Pancreas (tissue), 10 donors: ENCODE measurements at regions not wholly inside any gene's neighbourhood (a gene's known extent, or its start where the extent isn't known, plus 50 kb on each side); places are given as distances from the start of the nearest gene placed in this dataset.

Source experiments
- ATAC-seq, 4 donors: fragments of 200-7000 bp; cut with Tn5 transposase; one replicate each; pipeline versions ENCODE4 v1.8.0 to v1.9.1; 2020; ENCODE audit warnings: mild to moderate bottlenecking in 4 of 4, moderate library complexity in 4 of 4
- DNase-seq, 6 donors: peaks; one replicate each; pipeline ENCODE4 v3.0.0-alpha.2; 2020
- FAIRE-seq: peaks from 2 replicates; lab custom pipeline; 2012; peaks lifted over from hg19 to GRCh38; lab: Jason Lieb, UNC
- H3K27ac ChIP-seq, 4 donors: fragments of 200-600 bp; sonication (generic); 1 replicate in 3 of 4; 2 replicates in 1 of 4; pipeline versions ENCODE4 v1.5.0 to v1.8.0; 2020
- H3K27me3 ChIP-seq, 4 donors: fragments of 200-600 bp; one replicate each; pipeline ENCODE4 v1.8.0; 2021
- H3K36me3 ChIP-seq, 3 donors: fragments of 200-600 bp; sonication (generic) in 1 of 3; one replicate each; pipeline versions ENCODE4 v1.5.0 to v1.8.0; 2020 to 2021
- H3K4me1 ChIP-seq, 3 donors: fragments of 200-600 bp; one replicate each; pipeline ENCODE4 v1.8.0; 2021
- H3K4me3 ChIP-seq, 4 donors: fragments of 200-600 bp; sonication (generic) in 2 of 4; one replicate each; pipeline versions ENCODE4 v1.5.0 to v1.8.0; 2020 to 2021
- H3K9me3 ChIP-seq, 4 donors: fragments of 200-600 bp; one replicate each; pipeline ENCODE4 v1.8.0; 2021
- WGBS, 2 donors: extraction: QIAGEN DNeasy Blood & Tissue Kit; methylation state at CpG; one replicate each; pipeline ENCODE4 v1.1.7; 2013; 5-methylcytosine and 5-hydroxymethylcytosine counted together
- intact Hi-C, 3 donors: fragments of 100-400 bp; cut with DNase I; formaldehyde crosslinking; loops; one replicate each; pipeline versions ENCODE4 v1.11.1 to v1.14.2; 2022
- TF ChIP-seq, protein P1 (sequence below), 4 donors: fragments of 200-600 bp; sonication (generic) in 3 of 4; IDR thresholded peaks; one replicate each; pipeline versions ENCODE4 v1.5.0 to v1.8.0; 2021; ENCODE audit warnings: antibody characterized with exemption in 4 of 4
- donor health status: healthy with polysubstance abuse.
- donor health status: DM: no; HTN: no; CAD: no; lungs with moderate emphysema.
- donor health status: DM: no; HTN: no; CAD: no.
- donor health status: control.
- donor health status: control.
- donor health status: Bipolar disorder and iron deficiency.
- donor health status: DM: yes; HTN: yes; CAD: no.
- donor health status: DM: no; HTN: no; CAD: no.
- donor health status: DM: no; HTN: no; CAD: no.
- donor health status: DM: yes; HTN: yes; CAD: no.

GRCh38 chr9:32234451-32234850 lies 150.0 kb upstream of the ACO1 start:
- Histone ChIP-seq H3K27ac (no peak overlapping the region), H3K9me3 (no peaks in the 10 kb centered on the region), H3K36me3 (no peaks in the 10 kb centered on the region), H3K27me3 (no peaks in the 10 kb centered on the region), H3K4me1 (no peaks in the 10 kb centered on the region), H3K4me3 (no peak overlapping the region)
- intact Hi-C loops = no loop called here
- TF ChIP-seq, protein P1, sequence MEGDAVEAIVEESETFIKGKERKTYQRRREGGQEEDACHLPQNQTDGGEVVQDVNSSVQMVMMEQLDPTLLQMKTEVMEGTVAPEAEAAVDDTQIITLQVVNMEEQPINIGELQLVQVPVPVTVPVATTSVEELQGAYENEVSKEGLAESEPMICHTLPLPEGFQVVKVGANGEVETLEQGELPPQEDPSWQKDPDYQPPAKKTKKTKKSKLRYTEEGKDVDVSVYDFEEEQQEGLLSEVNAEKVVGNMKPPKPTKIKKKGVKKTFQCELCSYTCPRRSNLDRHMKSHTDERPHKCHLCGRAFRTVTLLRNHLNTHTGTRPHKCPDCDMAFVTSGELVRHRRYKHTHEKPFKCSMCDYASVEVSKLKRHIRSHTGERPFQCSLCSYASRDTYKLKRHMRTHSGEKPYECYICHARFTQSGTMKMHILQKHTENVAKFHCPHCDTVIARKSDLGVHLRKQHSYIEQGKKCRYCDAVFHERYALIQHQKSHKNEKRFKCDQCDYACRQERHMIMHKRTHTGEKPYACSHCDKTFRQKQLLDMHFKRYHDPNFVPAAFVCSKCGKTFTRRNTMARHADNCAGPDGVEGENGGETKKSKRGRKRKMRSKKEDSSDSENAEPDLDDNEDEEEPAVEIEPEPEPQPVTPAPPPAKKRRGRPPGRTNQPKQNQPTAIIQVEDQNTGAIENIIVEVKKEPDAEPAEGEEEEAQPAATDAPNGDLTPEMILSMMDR (IDR thresholded peaks at IDR 0.05) = no peak
- FAIRE-seq (no peak), ATAC-seq (no peak), DNase-seq (no peak)
- 37 to 41% methylated on average over 2 of the region's 2 CpGs for WGBS, 2 donors

DNA sequence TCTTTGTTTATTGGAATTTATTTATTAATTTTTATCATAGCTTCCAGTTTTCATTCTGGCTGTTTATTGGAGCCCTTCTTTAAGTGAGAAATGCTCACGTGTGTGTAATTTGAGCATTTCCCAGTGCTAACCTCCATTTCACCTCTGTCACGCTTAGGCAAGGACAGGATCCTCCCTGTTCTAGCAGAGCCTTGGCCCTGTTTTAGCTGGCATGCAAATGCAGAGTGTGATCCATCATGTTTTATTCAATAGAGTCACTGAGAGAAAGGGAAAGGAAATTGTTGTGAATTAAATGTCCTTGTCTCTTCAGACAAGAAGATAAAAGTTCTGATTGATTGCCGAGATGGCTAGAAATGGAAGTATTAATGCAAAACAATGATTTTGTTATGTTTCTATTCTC lies 137.3 kb upstream of the ACO1 start:
- ATAC-seq (no peak), DNase-seq (no peak), FAIRE-seq (no peak)
- 35 to 42% methylated on average over 3 of the region's 3 CpGs for WGBS, 2 donors
- intact Hi-C loops = no loop called here
- Histone ChIP-seq H3K4me1 (no peaks in the 10 kb centered on the region), H3K27ac (no peak overlapping the region), H3K4me3 (no peak overlapping the region), H3K36me3 (no peaks in the 10 kb centered on the region), H3K27me3 (no peaks in the 10 kb centered on the region), H3K9me3 (no peaks in the 10 kb centered on the region)
- TF ChIP-seq, protein P1 (IDR thresholded peaks at IDR 0.05) = no peak

GRCh38 chr9:32248189-32248712 lies 136.2 kb upstream of the ACO1 start:
- Histone ChIP-seq H3K27me3 (no peaks in the 10 kb centered on the region), H3K4me1 (no peaks in the 10 kb centered on the region), H3K9me3 (no peaks in the 10 kb centered on the region), H3K36me3 (no peaks in the 10 kb centered on the region), H3K4me3 (no peak overlapping the region), H3K27ac (no peak overlapping the region)
- TF ChIP-seq, protein P1 (IDR thresholded peaks at IDR 0.05) = no peak
- no peak for ATAC-seq
- WGBS, 2 donors = 26 to 29% methylated on average over 2 of the region's 2 CpGs
- no peak for DNase-seq
- intact Hi-C loops = no loop called here
- FAIRE-seq = no peak

GRCh38 chr9:32251539-32251938 lies 132.9 kb upstream of the ACO1 start:
- TF ChIP-seq, protein P1 (IDR thresholded peaks at IDR 0.05) = peak; percentile 18 to 53 (median 40)
- peak; percentile 26 for FAIRE-seq
- no peaks in the 10 kb centered on the region for H3K27me3 ChIP-seq
- no peaks in the 10 kb centered on the region for H3K9me3 ChIP-seq
- ATAC-seq = peak; percentile 50 to 84 (median 78)
- H3K4me3 ChIP-seq = no peak overlapping the region
- peak in 4 of 6 donors; percentile 20 to 55 (median 38) for DNase-seq
- WGBS, 2 donors = 1% methylated on average over 5 of the region's 5 CpGs
- no peaks in the 10 kb centered on the region for H3K36me3 ChIP-seq
- intact Hi-C loops = no loop called here
- no peak overlapping the region for H3K27ac ChIP-seq
- H3K4me1 ChIP-seq = no peaks in the 10 kb centered on the region

DNA sequence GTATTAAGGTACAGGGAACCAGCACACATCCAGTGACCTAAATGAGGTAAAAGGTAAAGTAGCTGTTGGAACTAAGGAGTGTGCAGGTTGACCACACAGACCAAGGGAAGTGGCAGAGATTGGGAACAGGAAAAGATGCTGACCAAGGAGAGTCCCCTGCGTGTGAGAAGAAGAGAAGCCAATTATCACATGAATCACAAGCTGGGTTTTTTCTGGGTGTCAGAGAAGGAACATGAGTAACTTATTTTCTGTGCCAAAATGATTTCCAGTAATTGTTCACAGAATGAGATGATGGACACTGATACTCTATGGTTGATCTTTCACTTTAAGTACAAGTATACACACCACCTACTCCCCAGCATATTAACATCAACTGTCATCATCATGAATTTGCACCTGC lies 130.7 kb upstream of the ACO1 start:
- H3K4me1 ChIP-seq = no peaks in the 10 kb centered on the region
- DNase-seq (no peak), FAIRE-seq (no peak), ATAC-seq (no peak)
- H3K9me3 ChIP-seq = no peaks in the 10 kb centered on the region
- H3K4me3 ChIP-seq = no peak overlapping the region
- no peak overlapping the region for H3K27ac ChIP-seq
- no peaks in the 10 kb centered on the region for H3K36me3 ChIP-seq
- no peaks in the 10 kb centered on the region for H3K27me3 ChIP-seq
- 29 to 63% methylated on average over 1 of the region's 1 CpG for WGBS, 2 donors
- intact Hi-C loops = no loop called here
- TF ChIP-seq, protein P1 (IDR thresholded peaks at IDR 0.05) = no peak
